Right ventricle myocardium inferior (tissue), 1 donor: ENCODE measurements at regions not wholly inside any gene's neighbourhood (a gene's known extent, or its start where the extent isn't known, plus 50 kb on each side); places are given as distances from the start of the nearest gene placed in this dataset.
"Not testable (repeated sequence)": the region's sequence is repeated elsewhere in the genome, so short reads cannot be mapped to it uniquely, and the experiment has no call there.

Experiments
- ATAC-seq: fragments of 200-7000 bp; cut with Tn5 transposase; one replicate; pipeline ENCODE4 v1.9.1; 2020; ENCODE audit warnings: mild to moderate bottlenecking, moderate library complexity
- DNase-seq: peaks from one replicate; pipeline ENCODE4 v3.0.0; 2021; ENCODE audit errors: missing footprints
- intact Hi-C: fragments of 100-400 bp; cut with DNase I; formaldehyde crosslinking; loops from one replicate; pipeline ENCODE4 v1.11.0; 2022
- donor health status: DM: no; HTN: yes; CAD: no; lungs with severe emphysema.

DNA sequence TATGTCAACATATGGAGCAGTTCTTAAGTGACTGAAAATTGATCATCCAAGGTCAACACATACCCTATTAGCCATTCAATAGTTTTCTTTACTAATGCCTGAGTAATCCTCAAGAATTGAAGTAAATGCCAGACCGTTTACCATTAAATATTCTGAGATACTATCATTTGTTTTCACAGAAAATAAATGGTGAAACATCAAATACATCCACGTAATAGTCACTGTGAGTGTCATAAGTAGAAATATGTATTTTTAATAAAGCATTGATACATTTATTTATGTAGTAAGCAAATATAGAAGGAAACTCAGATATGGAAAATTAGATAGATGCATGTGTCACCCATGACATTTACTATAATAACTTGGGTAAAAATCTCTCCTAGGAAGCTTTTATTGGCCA lies 927.8 kb upstream of the NRXN1 start:
- intact Hi-C loops: no loop called here
- no peak for DNase-seq
- no peak for ATAC-seq

DNA sequence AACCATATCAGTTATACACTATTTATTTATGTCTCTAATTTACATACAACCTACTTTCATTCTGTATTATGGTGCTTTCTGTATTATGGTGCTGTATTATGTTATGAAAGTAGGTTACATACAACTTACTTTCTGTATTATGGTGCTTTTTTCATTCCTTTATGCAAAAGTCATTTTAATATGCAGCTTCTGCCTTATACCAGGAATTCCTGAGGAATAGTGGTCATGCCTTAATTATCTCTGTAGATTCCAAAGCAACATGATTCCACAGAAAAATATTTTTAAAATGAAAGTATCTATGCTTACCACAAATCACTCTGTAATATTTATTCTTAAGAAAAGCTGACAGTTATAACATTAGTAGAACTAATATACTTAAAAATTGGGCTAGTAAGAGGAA lies 922.0 kb upstream of the NRXN1 start:
- intact Hi-C loops: no loop called here
- DNase-seq: no peak

DNA sequence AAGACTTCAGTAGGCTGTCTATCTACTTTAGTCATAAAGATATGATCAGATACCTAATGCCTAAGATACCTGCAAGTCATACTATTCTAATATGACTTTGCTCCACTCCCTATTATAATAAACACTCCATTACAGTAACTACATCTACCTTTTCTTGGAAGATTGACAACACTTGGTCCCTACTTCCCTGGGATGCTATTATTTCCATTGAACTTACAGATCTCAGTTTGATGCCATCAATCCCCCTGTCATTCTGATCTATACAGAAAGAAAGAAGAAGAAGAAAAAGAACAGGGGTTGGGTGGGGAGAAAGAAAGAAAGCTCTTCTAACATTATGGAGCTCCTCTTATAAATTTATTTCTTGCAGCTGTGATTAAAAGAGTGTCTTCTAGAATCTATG lies 889.1 kb upstream of the NRXN1 start:
- DNase-seq (no peak), ATAC-seq (no peak)
- intact Hi-C loops: no loop called here

More for the DNA sequence above, 922.0 kb upstream of the NRXN1 start:
- no peak for ATAC-seq

DNA sequence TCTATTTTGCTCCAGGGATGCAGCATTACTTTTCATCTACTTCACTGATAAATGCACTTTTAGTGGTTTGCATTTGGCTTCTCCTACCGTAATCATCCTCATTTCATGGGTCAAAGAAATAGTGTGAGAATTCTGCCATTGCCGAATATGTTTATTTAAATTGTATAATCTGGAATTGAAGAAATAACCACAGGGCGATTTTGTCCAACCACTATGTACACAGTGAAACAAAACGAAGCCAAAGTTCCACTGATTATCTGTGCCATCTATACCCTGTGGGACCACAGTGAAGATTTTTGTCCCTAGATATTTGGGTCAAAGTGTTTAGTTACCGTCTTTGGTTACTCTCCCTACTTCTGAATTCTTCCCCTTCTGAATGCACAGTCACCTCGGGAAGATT lies 888.6 kb upstream of the NRXN1 start:
- DNase-seq: no peak
- intact Hi-C loops: no loop called here
- ATAC-seq: no peak

DNA sequence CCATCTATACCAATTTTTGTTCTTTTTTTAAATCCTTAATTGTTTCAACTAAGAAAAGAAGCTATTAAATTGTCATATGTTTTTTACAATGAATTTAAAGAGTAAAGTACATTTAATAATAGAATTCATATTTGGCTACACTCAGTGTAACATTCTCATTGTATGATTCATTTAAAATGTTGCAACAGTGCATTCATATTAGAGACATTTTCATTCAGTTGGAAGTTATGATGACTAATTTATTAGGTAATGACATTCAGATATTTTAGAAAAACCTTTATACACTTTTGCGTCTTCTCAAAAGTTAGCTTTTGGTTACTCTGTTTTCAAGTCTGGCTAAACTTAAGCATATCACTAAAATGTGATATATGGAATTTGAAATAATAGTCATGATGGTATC lies 887.5 kb upstream of the NRXN1 start:
- ATAC-seq: no peak
- DNase-seq: no peak
- intact Hi-C loops: no loop called here

DNA sequence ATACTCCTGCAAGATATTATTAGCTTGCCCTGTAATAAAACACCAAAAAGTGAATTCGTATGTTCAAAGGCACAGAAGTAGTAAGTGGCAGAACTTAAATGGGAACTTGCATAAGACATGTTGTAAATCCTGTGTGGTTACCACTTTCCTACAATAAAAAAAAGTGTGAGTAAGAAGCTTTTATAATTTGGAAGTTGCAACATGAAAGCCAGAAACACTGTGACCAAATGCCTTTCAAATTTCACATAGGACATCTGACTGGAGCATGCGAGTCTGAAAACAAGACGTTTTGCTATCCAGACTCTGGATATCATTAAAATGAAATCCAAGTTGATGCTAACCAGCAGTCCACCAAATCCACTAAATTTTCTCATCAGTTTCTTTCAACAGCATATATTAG lies 886.2 kb upstream of the NRXN1 start:
- intact Hi-C loops: no loop called here
- DNase-seq (no peak), ATAC-seq (no peak)

DNA sequence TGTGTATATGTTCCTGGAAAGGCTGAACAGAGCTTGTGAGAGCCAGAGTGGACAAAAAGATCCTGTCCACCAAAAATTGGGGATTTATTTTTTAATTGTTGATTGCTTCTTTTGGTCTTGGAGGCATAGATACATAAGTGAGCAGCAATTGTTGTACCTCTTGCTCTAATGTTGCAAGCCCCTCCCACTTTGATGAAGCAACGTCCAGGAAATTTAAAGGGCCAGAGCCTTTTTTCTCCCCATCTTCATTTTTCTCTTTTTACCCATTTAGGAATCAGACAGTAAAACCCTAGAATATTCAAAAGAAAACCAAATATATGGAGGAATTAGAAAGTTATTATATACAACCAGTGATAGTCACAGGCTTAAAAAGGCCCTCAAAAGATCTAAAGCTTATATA lies 871.8 kb upstream of the NRXN1 start:
- DNase-seq: no peak
- intact Hi-C loops: no loop called here
- no peak for ATAC-seq

DNA sequence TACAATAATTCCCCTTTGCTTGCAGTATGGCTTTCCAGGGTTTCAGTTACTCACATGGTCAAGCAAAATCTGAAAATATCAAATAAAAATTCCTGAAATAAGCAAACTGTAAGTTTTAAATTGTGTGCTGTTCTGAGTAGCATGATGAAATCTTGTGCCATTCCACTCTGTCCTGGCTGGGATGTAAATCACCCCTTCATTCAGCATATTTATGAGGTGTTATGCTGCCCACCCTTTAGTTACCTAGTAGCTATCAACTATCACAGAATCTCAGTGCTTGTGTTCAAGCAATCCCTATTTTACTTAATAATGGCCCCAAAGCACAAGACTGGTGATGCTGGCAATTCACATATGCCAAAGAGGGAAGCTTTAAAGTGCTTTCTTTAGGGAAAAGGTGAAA lies 867.7 kb upstream of the NRXN1 start:
- DNase-seq: no peak
- intact Hi-C loops: no loop called here
- no peak for ATAC-seq

DNA sequence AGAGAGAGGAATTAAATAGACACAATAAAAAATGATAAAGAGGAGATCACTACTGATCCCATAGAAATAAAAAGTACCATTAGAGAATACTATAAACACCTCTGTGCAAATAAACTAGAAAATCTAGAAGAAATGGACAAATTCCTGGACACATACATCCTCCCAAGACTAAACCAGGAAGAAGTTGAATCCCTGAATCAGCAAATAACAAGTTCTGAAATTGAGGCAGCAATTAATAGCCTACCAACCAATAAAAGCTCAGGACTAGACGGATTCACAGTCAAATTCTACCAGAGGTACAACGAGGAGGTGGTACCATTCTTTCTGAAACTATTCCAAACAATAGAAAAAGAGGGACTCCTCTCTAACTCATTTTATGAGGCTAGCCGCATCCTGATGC lies 862.7 kb upstream of the NRXN1 start:
- DNase-seq, ATAC-seq, intact Hi-C loops: not testable (repeated sequence)

DNA sequence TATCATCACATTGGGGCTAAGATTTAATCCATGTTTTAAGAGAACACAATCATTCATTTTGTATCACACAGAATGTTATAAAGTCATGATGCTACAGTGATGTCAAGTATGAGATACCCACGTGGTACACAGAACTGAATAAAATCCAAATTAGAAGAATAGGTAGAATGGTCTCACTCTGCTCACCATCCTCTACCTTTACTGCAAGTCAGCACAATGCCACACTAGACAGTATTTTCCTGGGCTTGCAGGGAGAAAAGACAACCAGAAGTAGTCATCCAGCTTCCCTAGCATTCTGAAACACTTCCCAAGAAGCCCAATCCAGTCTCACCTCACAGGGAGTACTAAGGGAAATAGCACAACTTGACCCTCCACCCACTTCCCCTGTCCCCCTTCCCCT lies 856.2 kb upstream of the NRXN1 start:
- intact Hi-C loops: no loop called here
- no peak for ATAC-seq
- no peak for DNase-seq

DNA sequence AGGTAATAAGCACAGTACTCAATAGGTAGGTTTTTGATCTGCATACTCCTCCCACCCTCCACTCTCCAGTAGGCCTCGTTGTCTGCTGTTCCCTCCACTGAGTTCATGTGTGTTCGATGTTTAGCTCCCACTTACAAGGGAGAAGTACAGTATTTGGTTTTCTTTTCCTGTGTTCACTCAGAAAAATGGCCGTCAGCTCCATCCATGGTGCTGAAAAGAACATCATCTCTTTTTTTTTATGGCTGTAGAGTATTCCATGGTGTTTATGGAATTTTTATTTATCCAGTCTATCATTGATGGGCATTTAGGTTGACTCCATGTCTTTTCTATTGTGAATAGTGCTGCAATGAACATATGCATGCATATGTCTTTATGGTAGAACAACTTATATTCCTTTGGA lies 849.7 kb upstream of the NRXN1 start:
- intact Hi-C loops: no loop called here
- ATAC-seq (no peak), DNase-seq (no peak)

DNA sequence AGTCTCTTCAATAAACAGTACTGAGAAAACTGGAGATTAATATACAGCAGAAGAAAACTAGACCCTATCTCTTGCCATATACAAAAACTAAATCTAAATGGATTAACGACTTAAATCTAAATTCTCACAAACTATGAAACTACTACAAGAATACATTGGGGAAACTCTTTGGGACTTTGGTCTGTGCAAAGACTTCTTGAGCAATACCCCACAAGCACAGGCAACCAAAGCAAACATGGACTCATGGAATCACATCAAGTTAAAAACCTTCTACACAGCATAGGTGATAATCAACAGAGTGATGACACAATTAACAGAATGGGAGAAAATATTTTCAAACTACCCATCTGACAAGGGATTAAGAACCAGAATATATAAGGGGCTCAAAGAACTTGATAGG lies 848.2 kb upstream of the NRXN1 start:
- intact Hi-C loops: no loop called here
- ATAC-seq (no peak), DNase-seq (no peak)

DNA sequence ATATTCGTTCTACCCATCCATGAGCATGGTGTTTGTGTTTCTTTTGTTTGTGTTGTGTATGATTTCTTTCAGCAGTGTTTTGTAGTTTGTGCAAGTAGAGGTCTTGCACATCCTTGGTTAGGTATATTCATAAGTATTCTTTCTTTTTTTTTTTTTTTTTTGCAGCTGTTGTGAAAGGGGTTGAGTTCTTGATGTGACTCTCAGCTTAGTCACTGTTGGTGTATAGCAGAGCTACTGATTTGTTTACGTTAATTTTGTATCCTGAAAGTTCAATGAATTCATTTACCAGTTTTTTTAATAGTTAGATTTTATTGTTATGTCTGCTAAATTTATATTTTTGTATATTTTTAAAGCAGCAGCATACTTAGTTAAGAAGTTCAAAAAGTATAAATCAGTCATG lies 834.4 kb upstream of the NRXN1 start:
- intact Hi-C loops: no loop called here
- no peak for ATAC-seq
- no peak for DNase-seq

DNA sequence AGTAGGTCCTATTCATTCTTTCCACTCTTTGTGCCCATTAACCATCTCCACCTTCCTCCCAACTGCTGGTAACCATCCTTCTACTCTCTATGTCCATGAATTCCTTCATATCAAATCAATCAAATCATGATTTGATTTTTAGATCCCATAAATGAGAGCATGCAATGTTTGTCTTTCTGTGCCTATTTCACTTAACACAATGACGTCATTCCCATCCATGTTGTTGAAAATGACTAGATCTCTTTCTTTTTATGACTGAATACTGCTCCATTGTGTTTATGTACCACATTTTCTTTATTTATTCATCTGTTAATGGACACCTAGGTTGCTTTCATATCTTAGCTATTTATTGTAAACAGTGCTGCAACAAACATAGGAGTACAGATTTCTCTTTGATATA lies 827.3 kb upstream of the NRXN1 start:
- ATAC-seq (no peak), DNase-seq (no peak)
- intact Hi-C loops: no loop called here

DNA sequence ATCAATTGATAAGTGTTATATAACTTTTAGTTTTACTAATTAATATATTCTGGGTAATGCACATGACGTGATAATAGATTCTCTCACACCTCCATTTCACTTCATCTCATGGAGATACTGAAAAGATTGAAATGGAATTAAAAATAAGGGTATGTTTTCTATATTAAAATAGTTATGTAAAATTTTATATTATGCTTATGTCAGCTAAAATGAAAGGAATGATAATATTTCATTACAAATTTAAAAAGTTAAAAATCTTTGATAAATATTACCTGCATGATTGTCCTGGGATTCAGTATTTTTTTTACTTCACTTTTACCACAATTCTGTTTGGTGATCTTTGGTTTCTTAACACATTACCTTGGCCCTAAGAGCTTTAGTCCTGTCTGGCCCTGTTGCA lies 823.8 kb upstream of the NRXN1 start:
- no peak for ATAC-seq
- intact Hi-C loops: no loop called here
- no peak for DNase-seq

DNA sequence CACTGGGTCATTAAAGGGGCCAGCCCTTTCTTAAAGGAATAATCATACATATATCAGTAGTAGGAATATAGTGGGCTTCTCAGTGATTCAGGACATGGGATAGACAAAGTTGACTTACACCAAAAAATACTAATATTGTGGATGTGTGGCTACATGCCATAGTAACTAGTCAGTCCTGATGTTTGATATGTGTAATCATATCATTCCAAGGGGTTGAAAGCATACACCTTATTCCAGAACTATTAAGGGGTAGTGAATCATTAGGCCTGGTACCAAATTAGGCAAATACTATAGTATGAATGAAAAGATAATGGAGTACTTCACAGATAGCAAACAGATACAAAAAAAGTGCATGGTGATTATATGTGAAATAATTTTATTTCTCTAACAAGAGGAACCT lies 814.9 kb upstream of the NRXN1 start:
- DNase-seq (no peak), ATAC-seq (no peak)
- intact Hi-C loops: no loop called here

DNA sequence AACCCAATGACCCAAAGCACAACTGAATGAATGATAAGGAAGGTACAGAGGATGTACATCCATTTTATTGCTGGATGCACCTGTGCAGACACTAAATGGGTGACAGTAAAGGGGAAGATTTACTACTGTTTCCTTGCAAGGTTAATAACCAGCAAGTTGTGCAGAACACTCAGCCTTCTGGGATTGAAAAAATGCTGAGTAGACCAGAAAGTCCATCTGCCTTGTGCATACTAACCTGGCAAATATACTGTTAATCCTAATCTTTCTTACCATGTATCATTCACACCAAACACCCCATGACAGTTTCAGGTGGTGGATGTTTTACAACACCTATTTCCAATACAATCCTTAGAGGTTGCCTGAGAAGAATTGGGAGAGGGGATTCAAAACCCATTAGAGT lies 814.1 kb upstream of the NRXN1 start:
- intact Hi-C loops: no loop called here
- DNase-seq (no peak), ATAC-seq (no peak)

DNA sequence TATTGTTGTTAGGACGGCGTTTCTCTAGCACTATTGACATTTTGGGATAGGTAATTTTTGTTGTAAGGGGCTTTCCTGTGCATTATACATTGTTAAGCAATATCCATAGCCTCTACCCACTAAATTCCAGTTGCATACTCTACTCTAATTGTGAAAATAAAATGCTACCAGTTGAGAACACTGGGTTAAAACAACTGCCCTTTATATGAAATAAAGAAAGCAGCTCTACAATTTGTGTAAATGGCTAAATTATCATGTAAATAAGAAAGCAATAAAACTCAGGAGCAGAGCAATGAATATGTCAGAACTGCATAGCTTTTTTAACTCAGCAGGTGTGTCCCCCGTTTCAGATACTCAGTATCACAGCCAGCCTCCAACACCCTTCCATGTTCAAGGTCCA lies 812.7 kb upstream of the NRXN1 start:
- intact Hi-C loops: no loop called here
- DNase-seq: no peak
- ATAC-seq: no peak

DNA sequence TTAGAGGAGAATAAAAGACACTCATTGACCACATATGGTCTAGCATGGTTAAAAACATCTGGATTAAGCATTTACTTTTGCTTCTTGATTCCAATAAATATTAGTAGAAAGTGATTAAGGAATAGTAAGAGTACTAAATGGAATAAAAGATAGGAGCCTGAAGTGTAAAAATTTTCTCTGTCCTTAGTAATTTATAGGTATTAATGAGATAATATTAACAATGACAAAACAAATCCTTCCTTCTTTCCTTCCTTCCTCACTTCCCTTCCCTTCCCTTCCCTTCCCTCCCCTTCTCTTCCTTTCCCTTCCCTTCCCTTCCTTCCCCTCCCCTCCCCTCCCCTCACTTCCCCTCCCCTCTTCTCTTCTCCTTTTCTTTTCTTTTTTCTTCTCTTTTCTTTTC lies 797.5 kb upstream of the NRXN1 start:
- intact Hi-C loops: no loop called here
- DNase-seq: no peak
- ATAC-seq: no peak

DNA sequence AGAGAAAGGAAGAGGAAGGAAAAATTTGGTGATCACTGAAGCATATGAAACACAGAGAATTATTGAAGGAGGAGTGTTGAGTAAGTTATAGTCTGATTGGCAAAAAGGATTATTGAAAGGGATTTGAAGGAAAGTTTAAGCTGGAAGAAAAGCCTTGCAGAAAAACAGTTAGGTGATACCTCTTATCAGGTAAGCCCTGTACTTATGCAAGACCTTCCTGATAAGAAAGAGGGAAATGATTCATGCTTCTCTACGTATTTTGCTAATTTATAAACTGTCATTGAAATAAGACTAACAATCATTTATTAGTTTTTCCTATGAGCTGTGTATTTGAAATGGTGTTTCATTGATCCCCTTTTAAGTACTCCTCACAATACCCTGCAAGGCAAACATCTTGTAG lies 793.9 kb upstream of the NRXN1 start:
- DNase-seq (no peak), ATAC-seq (no peak)
- intact Hi-C loops: no loop called here

DNA sequence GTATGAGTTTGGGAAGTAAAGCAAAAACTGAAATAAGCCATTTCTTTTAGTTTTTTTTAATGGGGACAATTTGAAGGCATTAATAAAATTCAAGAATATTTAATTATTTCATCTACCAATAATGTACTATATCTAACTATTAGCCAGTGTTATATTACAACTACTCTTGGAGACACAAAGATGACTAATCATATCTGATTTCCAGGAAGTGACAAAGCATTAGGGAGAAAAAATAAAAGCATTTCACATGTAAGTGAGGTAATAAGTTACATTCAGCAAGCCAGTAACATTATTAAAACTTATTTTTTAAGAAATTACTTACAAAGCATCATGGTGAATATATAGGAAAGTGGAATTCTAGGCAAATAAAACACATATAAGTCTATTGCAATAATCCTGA lies 781.3 kb upstream of the NRXN1 start:
- intact Hi-C loops: no loop called here
- DNase-seq (no peak), ATAC-seq (no peak)
